Fibroblast of lung (primary cell): ENCODE measurements at regions not wholly inside any gene's neighbourhood (a gene's known extent, or its start where the extent isn't known, plus 50 kb on each side); places are given as distances from the start of the nearest gene placed in this dataset.
"Not testable (repeated sequence)": the region's sequence is repeated elsewhere in the genome, so short reads cannot be mapped to it uniquely, and the experiment has no call there.

Experiments used
- DNase-seq, 2 donors: peaks; one replicate each; pipeline versions ENCODE4 v3.0.0 to v3.0.0-alpha.2; 2010; ENCODE audit warnings: low read depth in 2 of 2
- H2AFZ ChIP-seq: 2 replicates; pipeline ENCODE4 v1.5.1; 2012; ENCODE audit warnings: low read length, control low read depth, inconsistent platforms
- H3K27ac ChIP-seq: 2 replicates; pipeline ENCODE4 v1.5.1; 2011; ENCODE audit warnings: low read length, control low read depth; ENCODE audit not compliant: insufficient read depth
- H3K27me3 ChIP-seq: 2 replicates; pipeline ENCODE4 v1.5.1; 2011; ENCODE audit warnings: mild to moderate bottlenecking, low read length; ENCODE audit not compliant: control insufficient read depth, insufficient read depth
- H3K36me3 ChIP-seq: 2 replicates; pipeline ENCODE4 v1.5.1; 2011; ENCODE audit warnings: low read length; ENCODE audit not compliant: control insufficient read depth, insufficient read depth
- H3K4me1 ChIP-seq: 2 replicates; pipeline ENCODE4 v1.5.1; 2011; ENCODE audit warnings: low read length; ENCODE audit not compliant: control insufficient read depth, insufficient read depth; ENCODE audit errors: extremely low read depth
- H3K4me2 ChIP-seq: 2 replicates; pipeline ENCODE4 v1.5.1; 2011; ENCODE audit warnings: low read length, control low read depth; ENCODE audit not compliant: insufficient read depth; ENCODE audit errors: extremely low read depth
- H3K4me3 ChIP-seq, 4 experiments: fragments of 200-600 bp in 1 of 4; sonication (generic) in 1 of 4; replicated peaks in 1 of 4; 2 replicates each; pipeline ENCODE4 v1.5.1; 2011 to 2016; ENCODE audit warnings: low read length in 4 of 4, low read depth in 3 of 4, mild to moderate bottlenecking in 3 of 4, control low read depth in 2 of 4, inconsistent platforms in 1 of 4, mixed read lengths in 1 of 4; ENCODE audit not compliant: insufficient read depth in 1 of 4; ENCODE audit errors: control extremely low read depth in 1 of 4
- H3K79me2 ChIP-seq: 2 replicates; pipeline ENCODE4 v1.5.1; 2012; ENCODE audit warnings: mild to moderate bottlenecking, low read length, inconsistent platforms; ENCODE audit not compliant: control insufficient read depth, insufficient read depth
- H3K9ac ChIP-seq: 2 replicates; pipeline ENCODE4 v1.5.1; 2011; ENCODE audit warnings: mild to moderate bottlenecking, low read length, control low read depth; ENCODE audit not compliant: insufficient read depth
- H3K9me3 ChIP-seq: 2 replicates; pipeline ENCODE4 v1.5.1; 2012; ENCODE audit warnings: low read depth, low read length; ENCODE audit not compliant: control insufficient read depth, insufficient read depth
- H4K20me1 ChIP-seq: 2 replicates; pipeline ENCODE4 v1.5.1; 2011; ENCODE audit warnings: low read length; ENCODE audit not compliant: control insufficient read depth, insufficient read depth; ENCODE audit errors: extremely low read depth
- EZH2 ChIP-seq: IDR thresholded peaks from 2 replicates; pipeline ENCODE4 v1.5.1; 2012; ENCODE audit warnings: low read length, control low read depth, mild to moderate bottlenecking; ENCODE audit errors: missing control alignments
- TF ChIP-seq, protein P1 (sequence below), 2 donors: IDR thresholded peaks in 1 of 2; conservative IDR thresholded peaks in 1 of 2; 1 replicate in 1 of 2; 2 replicates in 1 of 2; pipeline ENCODE4 v1.5.1; 2011 to 2012; ENCODE audit warnings: low read length in 2 of 2, control low read depth in 1 of 2, inconsistent platforms in 1 of 2, low read depth in 1 of 2, mild to moderate bottlenecking in 1 of 2

DNA sequence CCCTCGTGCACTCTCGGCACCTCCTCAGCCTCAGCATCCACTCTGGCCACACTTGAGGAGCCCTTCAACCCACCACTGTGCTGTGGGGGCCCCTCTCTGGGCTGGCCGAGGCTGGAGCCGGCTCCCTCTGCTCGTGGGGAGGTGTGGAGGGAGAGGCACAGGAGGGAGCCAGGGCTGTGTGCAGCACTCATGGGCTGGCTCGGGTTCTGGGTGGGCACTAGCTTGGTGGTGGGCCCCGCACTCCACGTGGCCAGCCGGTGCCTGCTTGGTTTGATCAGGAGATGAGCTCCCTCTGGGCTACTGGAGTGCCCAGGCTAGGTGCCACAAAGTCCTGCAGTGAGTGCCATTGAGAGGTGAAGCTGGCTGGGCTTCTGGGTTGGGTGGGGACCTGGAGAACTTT lies 949.4 kb upstream of the GJE1 start:
- Histone ChIP-seq H3K27ac (no peak overlapping the region), H3K79me2 (no peaks in the 10 kb centered on the region)
- TF ChIP-seq, protein P1, sequence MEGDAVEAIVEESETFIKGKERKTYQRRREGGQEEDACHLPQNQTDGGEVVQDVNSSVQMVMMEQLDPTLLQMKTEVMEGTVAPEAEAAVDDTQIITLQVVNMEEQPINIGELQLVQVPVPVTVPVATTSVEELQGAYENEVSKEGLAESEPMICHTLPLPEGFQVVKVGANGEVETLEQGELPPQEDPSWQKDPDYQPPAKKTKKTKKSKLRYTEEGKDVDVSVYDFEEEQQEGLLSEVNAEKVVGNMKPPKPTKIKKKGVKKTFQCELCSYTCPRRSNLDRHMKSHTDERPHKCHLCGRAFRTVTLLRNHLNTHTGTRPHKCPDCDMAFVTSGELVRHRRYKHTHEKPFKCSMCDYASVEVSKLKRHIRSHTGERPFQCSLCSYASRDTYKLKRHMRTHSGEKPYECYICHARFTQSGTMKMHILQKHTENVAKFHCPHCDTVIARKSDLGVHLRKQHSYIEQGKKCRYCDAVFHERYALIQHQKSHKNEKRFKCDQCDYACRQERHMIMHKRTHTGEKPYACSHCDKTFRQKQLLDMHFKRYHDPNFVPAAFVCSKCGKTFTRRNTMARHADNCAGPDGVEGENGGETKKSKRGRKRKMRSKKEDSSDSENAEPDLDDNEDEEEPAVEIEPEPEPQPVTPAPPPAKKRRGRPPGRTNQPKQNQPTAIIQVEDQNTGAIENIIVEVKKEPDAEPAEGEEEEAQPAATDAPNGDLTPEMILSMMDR (conservative IDR thresholded peaks at IDR 0.05 in 1 of 2, IDR thresholded peaks at IDR 0.05 in 1 of 2; ENCODE audit: low read depth in 1 of 2, low read length in 2 of 2), result no peak
- TF ChIP-seq EZH2, result no peak

DNA sequence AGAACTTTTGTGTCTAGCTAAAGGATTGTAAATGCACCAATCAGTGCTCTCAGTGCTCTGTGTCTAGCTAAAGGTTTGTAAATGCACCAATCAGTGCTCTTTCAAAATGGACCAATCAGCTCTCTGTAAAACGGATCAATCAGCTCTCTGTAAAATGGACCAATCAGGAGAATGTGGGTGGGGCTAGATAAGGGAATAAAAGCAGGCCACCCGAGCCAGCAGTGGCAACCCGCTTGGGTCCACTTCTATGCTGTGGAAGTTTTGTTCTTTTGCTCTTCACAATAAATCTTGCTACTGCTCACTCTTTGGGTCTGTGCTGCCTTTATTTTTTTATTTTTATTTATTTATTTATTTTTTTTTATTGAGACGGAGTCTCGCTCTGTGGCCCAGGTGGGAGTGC lies 957.3 kb upstream of the GJE1 start:
- not testable (repeated sequence) for H3K79me2 ChIP-seq, H3K4me2 ChIP-seq, H3K4me1 ChIP-seq, H3K9me3 ChIP-seq, H3K27me3 ChIP-seq, DNase-seq, H3K36me3 ChIP-seq, H3K9ac ChIP-seq, H4K20me1 ChIP-seq, H3K27ac ChIP-seq, H2AFZ ChIP-seq, H3K4me3 ChIP-seq

More for the DNA sequence above, 949.4 kb upstream of the GJE1 start:
- DNase-seq, result no peak
- Histone ChIP-seq H3K27me3 (no peaks in the 10 kb centered on the region), H3K4me1 (no peaks in the 10 kb centered on the region), H3K9ac (no peak overlapping the region), H3K4me2 (no peak overlapping the region), H3K9me3 (no peaks in the 10 kb centered on the region), H3K36me3 (no peaks in the 10 kb centered on the region), H2AFZ (no peak overlapping the region), H3K4me3 (no peak overlapping the region), H4K20me1 (no peaks in the 10 kb centered on the region)

DNA sequence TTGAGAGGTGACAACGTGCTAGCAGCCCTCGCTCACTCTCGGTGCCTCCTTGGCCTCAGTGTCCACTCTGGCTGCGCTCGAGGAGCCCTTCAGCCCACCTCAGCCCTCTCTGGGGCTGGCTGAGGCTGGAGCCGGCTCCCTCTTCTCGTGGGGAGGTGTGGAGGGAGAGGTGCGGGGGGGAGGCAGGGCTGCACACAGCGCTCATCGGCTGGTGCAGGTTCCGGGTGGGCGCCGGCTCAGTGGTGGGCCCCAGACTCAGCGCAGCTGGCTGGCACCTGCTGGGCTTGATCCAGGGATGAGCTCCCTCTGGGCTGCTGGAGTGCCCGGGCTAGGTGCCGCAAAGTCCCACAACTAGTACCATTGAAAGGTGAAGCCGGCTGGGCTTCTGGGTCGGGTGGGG lies 957.8 kb upstream of the GJE1 start:
- Histone ChIP-seq H2AFZ (no peak overlapping the region), H3K4me2 (no peak overlapping the region), H3K9ac (no peak overlapping the region), H3K4me1 (no peaks in the 10 kb centered on the region), H3K4me3 (no peak overlapping the region), H3K36me3 (no peaks in the 10 kb centered on the region), H3K9me3 (no peaks in the 10 kb centered on the region), H4K20me1 (no peaks in the 10 kb centered on the region), H3K27ac (no peak overlapping the region), H3K27me3 (no peaks in the 10 kb centered on the region), H3K79me2 (no peaks in the 10 kb centered on the region)
- no peak for DNase-seq
- TF ChIP-seq, protein P1 (conservative IDR thresholded peaks at IDR 0.05 in 1 of 2, IDR thresholded peaks at IDR 0.05 in 1 of 2; ENCODE audit: low read depth in 1 of 2, low read length in 2 of 2), result no peak
- no peak for TF ChIP-seq EZH2
